Neutrophil (primary cell): ENCODE measurements at regions not wholly inside any gene's neighbourhood (a gene's known extent, or its start where the extent isn't known, plus 50 kb on each side); places are given as distances from the start of the nearest gene placed in this dataset.
A peak's percentile ranks its signal among the peaks of the same experiment; 100 is the strongest.

ENCODE experiments used
- H3K27ac ChIP-seq: fragments of 200-600 bp; sonication (generic); 2 replicates; pipeline ENCODE4 v1.5.1; 2016; ENCODE audit warnings: mild to moderate bottlenecking, moderate library complexity
- H3K27me3 ChIP-seq: fragments of 200-600 bp; sonication (generic); 2 replicates; pipeline ENCODE4 v1.6.0; 2016; ENCODE audit warnings: mild to moderate bottlenecking
- H3K36me3 ChIP-seq: fragments of 200-600 bp; sonication (generic); 2 replicates; pipeline ENCODE4 v1.5.1; 2017
- H3K4me1 ChIP-seq, 2 experiments: fragments of 200-600 bp in 1 of 2; sonication (generic) in 1 of 2; 1 replicate in 1 of 2; 2 replicates in 1 of 2; pipeline versions ENCODE4 v1.5.1 to v1.6.1; 2013 to 2016; ENCODE audit warnings: low read depth in 1 of 2, low read length in 1 of 2, mild to moderate bottlenecking in 1 of 2, moderate library complexity in 1 of 2; ENCODE audit not compliant: control insufficient read depth in 1 of 2, insufficient read depth in 1 of 2
- H3K4me3 ChIP-seq, 2 experiments: fragments of 200-600 bp in 1 of 2; sonication (generic) in 1 of 2; 1 replicate in 1 of 2; 2 replicates in 1 of 2; pipeline ENCODE4 v1.5.1; 2013 to 2016; ENCODE audit warnings: low read depth in 1 of 2, low read length in 1 of 2, mild to moderate bottlenecking in 1 of 2, moderate library complexity in 1 of 2
- H3K9me3 ChIP-seq: fragments of 200-600 bp; sonication (generic); 2 replicates; pipeline ENCODE4 v1.5.1; 2016
- CTCF ChIP-seq: fragments of 200-600 bp; sonication (generic); IDR thresholded peaks from 2 replicates; pipeline ENCODE4 v1.5.1; 2016; ENCODE audit warnings: antibody characterized with exemption

- Histone ChIP-seq H3K27ac (no peak overlapping the region), H3K27me3 (no peaks in the 10 kb centered on the region), H3K4me3 (no peak overlapping the region), H3K36me3 (no peaks in the 10 kb centered on the region), H3K9me3 (no peaks in the 10 kb centered on the region), H3K4me1 (peaks cover 5 to 9% of the 10 kb centered on the region in 2 experiments)
- TF ChIP-seq CTCF = no peak
These were observed 63.2 kb upstream of the COPS8 start for GRCh38 chr2:237022533-237022932.

- Histone ChIP-seq H3K27ac (no peak overlapping the region), H3K27me3 (no peaks in the 10 kb centered on the region), H3K9me3 (no peaks in the 10 kb centered on the region), H3K4me3 (no peak overlapping the region), H3K36me3 (no peaks in the 10 kb centered on the region), H3K4me1 (peaks cover 5 to 12% of the 10 kb centered on the region in 2 experiments)
- no peak for TF ChIP-seq CTCF
These were observed 61.4 kb upstream of the COPS8 start for GRCh38 chr2:237024255-237024654.

GRCh38 chr2:237025090-237025865 lies 60.4 kb upstream of the COPS8 start:
- Histone ChIP-seq H3K9me3 (no peaks in the 10 kb centered on the region), H3K36me3 (no peaks in the 10 kb centered on the region), H3K4me3 (no peak overlapping the region), H3K27me3 (no peaks in the 10 kb centered on the region), H3K27ac (no peak overlapping the region), H3K4me1 (peaks cover 5 to 7% of the 10 kb centered on the region in 2 experiments)
- TF ChIP-seq CTCF = no peak

- H3K27me3 ChIP-seq = no peaks in the 10 kb centered on the region
- H3K4me1 ChIP-seq = peaks cover 5 to 7% of the 10 kb centered on the region in 2 experiments
- no peaks in the 10 kb centered on the region for H3K9me3 ChIP-seq
- no peak overlapping the region for H3K27ac ChIP-seq
- no peak overlapping the region for H3K4me3 ChIP-seq
- TF ChIP-seq CTCF = peak; percentile 72
- no peaks in the 10 kb centered on the region for H3K36me3 ChIP-seq
These were observed 58.5 kb upstream of the COPS8 start for GRCh38 chr2:237026981-237027711.

GRCh38 chr2:237027712-237028029 lies 58.0 kb upstream of the COPS8 start:
- no peak for TF ChIP-seq CTCF
- H3K4me3 ChIP-seq = no peak overlapping the region
- no peaks in the 10 kb centered on the region for H3K27me3 ChIP-seq
- no peaks in the 10 kb centered on the region for H3K36me3 ChIP-seq
- H3K4me1 ChIP-seq = peaks cover 5 to 7% of the 10 kb centered on the region in 2 experiments
- H3K9me3 ChIP-seq = no peaks in the 10 kb centered on the region
- no peak overlapping the region for H3K27ac ChIP-seq
